H1 (cell line): ENCODE measurements at regions not wholly inside any gene's neighbourhood (a gene's known extent, or its start where the extent isn't known, plus 50 kb on each side); places are given as distances from the start of the nearest gene placed in this dataset.

Source experiments
- EP300 ChIP-seq, 2 experiments: IDR thresholded peaks; 1 replicate in 1 of 2; 2 replicates in 1 of 2; pipeline ENCODE4 v1.6.1; 2011 to 2012; ENCODE audit warnings: low read depth in 2 of 2, low read length in 2 of 2, mild to moderate bottlenecking in 2 of 2, borderline replicate concordance in 1 of 2, inconsistent platforms in 1 of 2, moderate library complexity in 1 of 2
- KDM4A ChIP-seq: IDR thresholded peaks from one replicate; pipeline ENCODE4 v1.7.1; 2012; ENCODE audit warnings: low read depth, mild to moderate bottlenecking, moderate library complexity, low read length, inconsistent platforms; ENCODE audit not compliant: severe bottlenecking
- RAD21 ChIP-seq, 2 experiments: IDR thresholded peaks in 1 of 2; conservative IDR thresholded peaks in 1 of 2; 2 replicates each; pipeline ENCODE4 v1.6.1; 2011; ENCODE audit warnings: low read depth in 2 of 2, low read length in 2 of 2, improper control_type of control experiment in 1 of 2, inconsistent platforms in 1 of 2, mild to moderate bottlenecking in 1 of 2, moderate library complexity in 1 of 2
- RBBP5 ChIP-seq: IDR thresholded peaks from 2 replicates; pipeline ENCODE4 v1.7.1; 2012; ENCODE audit warnings: low read depth, mild to moderate bottlenecking, inconsistent platforms, low read length, moderate library complexity, borderline replicate concordance
- RNF2 ChIP-seq: fragments of 200-900, 300-1000 bp; sonication (generic); IDR thresholded peaks from 2 replicates; pipeline ENCODE4 v1.7.1; 2016; ENCODE audit warnings: borderline replicate concordance, low read depth, mild to moderate bottlenecking, antibody characterized with exemption, low read length; ENCODE audit not compliant: poor library complexity, severe bottlenecking; ENCODE audit errors: missing control alignments
- SP1 ChIP-seq: IDR thresholded peaks from 2 replicates; pipeline ENCODE4 v1.6.1; 2011; ENCODE audit warnings: low read depth, low read length
- SP2 ChIP-seq: IDR thresholded peaks from 2 replicates; pipeline ENCODE4 v1.6.1; 2012; ENCODE audit warnings: mild to moderate bottlenecking, low read length, inconsistent platforms

DNA sequence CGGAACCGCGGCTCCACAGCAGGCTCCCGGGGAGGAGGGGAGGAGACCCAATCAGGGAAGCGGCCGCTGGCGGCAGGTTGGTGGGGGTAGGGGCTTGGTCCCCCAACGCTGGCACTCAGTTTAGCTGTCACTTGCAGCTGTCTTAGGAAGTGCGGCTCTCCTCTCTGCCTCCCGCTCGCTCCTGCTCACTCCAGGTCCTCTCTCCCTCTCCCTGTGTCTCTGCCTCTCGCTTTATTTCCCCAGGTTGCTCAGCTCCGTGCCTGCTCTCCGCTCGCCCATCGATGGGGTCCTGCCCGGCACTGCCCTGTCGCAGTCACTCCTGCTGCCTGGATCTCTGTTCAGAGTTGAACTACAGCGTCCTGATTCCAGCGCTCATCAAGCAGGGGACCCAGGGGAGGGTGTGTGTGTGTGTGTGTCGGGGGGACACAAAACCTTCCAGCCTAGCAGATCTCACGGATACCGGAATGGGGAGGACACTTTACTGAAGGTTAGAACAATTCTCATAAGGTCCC lies 145.6 kb downstream of the ENGASE start (continued):
- TF ChIP-seq RAD21 (IDR thresholded peaks at IDR 0.05 in 1 of 2, conservative IDR thresholded peaks at IDR 0.05 in 1 of 2; ENCODE audit: low read depth in 2 of 2, low read length in 2 of 2) (no peak), RBBP5 (0 out of 2 replicates have a peak, but pooled peaks have one; percentile 57), SP1 (no peak), RNF2 (no peak), KDM4A (peak; percentile 51), EP300 (IDR thresholded peaks at IDR 0.05; ENCODE audit: borderline replicate concordance in 1 of 2, low read depth in 2 of 2, low read length in 2 of 2) (no peak), SP2 (no peak)
